ENCODE measurements at regions not wholly inside any gene's neighbourhood (a gene's known extent, or its start where the extent isn't known, plus 50 kb on each side); places are given as distances from the start of the nearest gene placed in this dataset.

- Histone ChIP-seq H3K9me2 (ENCODE audit: insufficient read depth) (no peaks in the 10 kb centered on the region), H2AFZ (no peak overlapping the region), H3K4me3 (no peak overlapping the region), H3K27ac (ENCODE audit: low read depth) (no peak overlapping the region), H3F3A (replicated peaks; ENCODE audit: low read depth) (no peaks in the 10 kb centered on the region), H3K79me2 (replicated peaks; ENCODE audit: insufficient read depth) (no peaks in the 10 kb centered on the region), H3K36me3 (ENCODE audit: insufficient read depth) (no peaks in the 10 kb centered on the region), H3K4me1 (ENCODE audit: insufficient read depth) (peaks cover 16% of the 10 kb centered on the region), H3K27me3 (ENCODE audit: insufficient read depth) (no peaks in the 10 kb centered on the region), H4K20me1 (replicated peaks; ENCODE audit: insufficient read depth) (no peaks in the 10 kb centered on the region), H3K4me2 (no peak overlapping the region)
- no peak overlapping the region for H3K4me3 Mint-ChIP-seq
- H3K9me3 Mint-ChIP-seq = no peaks in the 10 kb centered on the region
- TF ChIP-seq NANOG (IDR thresholded peaks at IDR 0.05; ENCODE audit: borderline replicate concordance) (no peak), ZNF462 (CRISPR knock-in tag; IDR thresholded peaks at IDR 0.05) (no peak), JUNB (IDR thresholded peaks at IDR 0.05; ENCODE audit: unreplicated experiment) (no peak), REST (IDR thresholded peaks at IDR 0.05; ENCODE audit: unreplicated experiment) (no peak), ZNF114 (CRISPR knock-in tag; IDR thresholded peaks at IDR 0.05) (no peak), CTCF (conservative IDR thresholded peaks at IDR 0.05; ENCODE audit: low read depth in 2 of 2) (no peak), EZH2 (IDR thresholded peaks at IDR 0.05; ENCODE audit: low read depth, unreplicated experiment) (no peak)
- no peaks in the 10 kb centered on the region for H3K27me3 Mint-ChIP-seq (ENCODE audit: insufficient read depth, low read depth, poor library complexity)
- no peak overlapping the region for H3K27ac Mint-ChIP-seq
- H3K4me1 Mint-ChIP-seq = peaks cover 18% of the 10 kb centered on the region
- H3K36me3 Mint-ChIP-seq (ENCODE audit: low read depth) = no peaks in the 10 kb centered on the region
- DNase-seq (ENCODE audit: low spot score) (peak; percentile 6), ATAC-seq (no peak)
Observed at GRCh38 chr4:62260254-62260653, 1060.1 kb downstream of the ADGRL3 start.
